ENCODE measurements at regions not wholly inside any gene's neighbourhood (a gene's known extent, or its start where the extent isn't known, plus 50 kb on each side); places are given as distances from the start of the nearest gene placed in this dataset.

GRCh38 chr18:59779979-59780378, 82.8 kb upstream of the CCBE1 start:
- H3K27me3 ChIP-seq (ENCODE audit: control insufficient read depth in 1 of 2, insufficient read depth in 2 of 2, low read length in 2 of 2): no peaks in the 10 kb centered on the region
- Mint-ChIP-seq H3K9me3 (peaks cover 2% of the 10 kb centered on the region), H3K36me3 (ENCODE audit: low read depth) (no peaks in the 10 kb centered on the region), H3K4me3 (no peak overlapping the region), H3K4me1 (ENCODE audit: low read depth) (no peaks in the 10 kb centered on the region), H3K27ac (no peak overlapping the region), H3K27me3 (peaks cover 9% of the 10 kb centered on the region)
- TF ChIP-seq CTCF (IDR thresholded peaks at IDR 0.05): no peak
- no peak overlapping the region for H3K4me3 ChIP-seq (ENCODE audit: low read length)
- CTCF ChIA-PET: interaction anchor here (0.9 kb wide), 1 partner anchor 9 kb away, joined by 3 read pairs; no protein-coding TSS in a partner anchor
- H3K27ac ChIP-seq (ENCODE audit: low read depth in 1 of 2, low read length in 2 of 2): no peak overlapping the region
- no peaks in the 10 kb centered on the region for H3K9me3 ChIP-seq (ENCODE audit: control insufficient read depth in 1 of 2, insufficient read depth in 1 of 2, low read length in 2 of 2)
- ATAC-seq (ENCODE audit: poor library complexity): no peak
- H3K36me3 ChIP-seq (ENCODE audit: insufficient read depth, low read length): no peaks in the 10 kb centered on the region
- no peak for DNase-seq
- intact Hi-C loops (cut with DNase I, micrococcal nuclease): no loop called here
- no peaks in the 10 kb centered on the region for H3K4me1 ChIP-seq (ENCODE audit: insufficient read depth, low read length)
- POLR2A ChIA-PET: no interaction called here

- ATAC-seq (ENCODE audit: poor library complexity) (no peak), DNase-seq (no peak)
- no peak for TF ChIP-seq CTCF (IDR thresholded peaks at IDR 0.05)
- no peaks in the 10 kb centered on the region for H3K4me1 Mint-ChIP-seq (ENCODE audit: low read depth)
- Histone ChIP-seq H3K36me3 (ENCODE audit: insufficient read depth, low read length) (no peaks in the 10 kb centered on the region), H3K27me3 (ENCODE audit: control insufficient read depth in 1 of 2, insufficient read depth in 2 of 2, low read length in 2 of 2) (no peaks in the 10 kb centered on the region), H3K4me3 (ENCODE audit: low read length) (no peak overlapping the region), H3K9me3 (ENCODE audit: control insufficient read depth in 1 of 2, insufficient read depth in 1 of 2, low read length in 2 of 2) (no peaks in the 10 kb centered on the region), H3K4me1 (ENCODE audit: insufficient read depth, low read length) (no peaks in the 10 kb centered on the region), H3K27ac (ENCODE audit: low read depth in 1 of 2, low read length in 2 of 2) (no peak overlapping the region)
- intact Hi-C loops (cut with DNase I, micrococcal nuclease): no loop called here
- no peaks in the 10 kb centered on the region for H3K36me3 Mint-ChIP-seq (ENCODE audit: low read depth)
- H3K9me3 Mint-ChIP-seq: peaks cover 2% of the 10 kb centered on the region
- no peak overlapping the region for H3K4me3 Mint-ChIP-seq
- peaks cover 18% of the 10 kb centered on the region for H3K27me3 Mint-ChIP-seq
- CTCF ChIA-PET: no interaction called here
- POLR2A ChIA-PET: no interaction called here
- no peak overlapping the region for H3K27ac Mint-ChIP-seq
Observed at GRCh38 chr18:59778434-59778833, 81.2 kb upstream of the CCBE1 start.

- Histone ChIP-seq H3K9me3 (ENCODE audit: control insufficient read depth in 1 of 2, insufficient read depth in 1 of 2, low read length in 2 of 2) (no peaks in the 10 kb centered on the region), H3K4me1 (ENCODE audit: insufficient read depth, low read length) (no peaks in the 10 kb centered on the region), H3K4me3 (ENCODE audit: low read length) (no peak overlapping the region), H3K36me3 (ENCODE audit: insufficient read depth, low read length) (no peaks in the 10 kb centered on the region), H3K27ac (ENCODE audit: low read depth in 1 of 2, low read length in 2 of 2) (no peak overlapping the region), H3K27me3 (ENCODE audit: control insufficient read depth in 1 of 2, insufficient read depth in 2 of 2, low read length in 2 of 2) (no peaks in the 10 kb centered on the region)
- peaks cover 25% of the 10 kb centered on the region for H3K27me3 Mint-ChIP-seq
- ATAC-seq (ENCODE audit: poor library complexity) (no peak), DNase-seq (no peak)
- no peak overlapping the region for H3K27ac Mint-ChIP-seq
- no peak for TF ChIP-seq CTCF (IDR thresholded peaks at IDR 0.05)
- no peak overlapping the region for H3K4me3 Mint-ChIP-seq
- no peaks in the 10 kb centered on the region for H3K36me3 Mint-ChIP-seq (ENCODE audit: low read depth)
- no peaks in the 10 kb centered on the region for H3K4me1 Mint-ChIP-seq (ENCODE audit: low read depth)
- peaks cover 2% of the 10 kb centered on the region for H3K9me3 Mint-ChIP-seq
- POLR2A ChIA-PET: no interaction called here
- intact Hi-C loops (cut with DNase I, micrococcal nuclease): no loop called here
- CTCF ChIA-PET: no interaction called here
Observed at GRCh38 chr18:59777636-59778035, 80.4 kb upstream of the CCBE1 start.

Data from CD4-positive, alpha-beta T cell (primary cell).